ENCODE measurements at regions not wholly inside any gene's neighbourhood (a gene's known extent, or its start where the extent isn't known, plus 50 kb on each side); places are given as distances from the start of the nearest gene placed in this dataset.
"Not testable (repeated sequence)": the region's sequence is repeated elsewhere in the genome, so short reads cannot be mapped to it uniquely, and the experiment has no call there.

- no peak for DNase-seq (ENCODE audit: low read depth)
Observed at GRCh38 chr20:60760256-60761000, 491.6 kb upstream of the CDH4 start.

- DNase-seq (ENCODE audit: low read depth): no peak
Observed at GRCh38 chr20:60761056-60761455, 491.0 kb upstream of the CDH4 start.

GRCh38 chr20:60762386-60762785 is 489.7 kb upstream of the CDH4 start:
- no peak for DNase-seq (ENCODE audit: low read depth)

GRCh38 chr20:60764328-60764727 is 487.7 kb upstream of the CDH4 start:
- no peak for DNase-seq (ENCODE audit: low read depth)

- no peak for DNase-seq (ENCODE audit: low read depth)
Observed at GRCh38 chr20:60764771-60765170, 487.3 kb upstream of the CDH4 start.

GRCh38 chr20:60765821-60766403 is 486.1 kb upstream of the CDH4 start:
- no peak for DNase-seq (ENCODE audit: low read depth)

- no peak for DNase-seq (ENCODE audit: low read depth)
Observed at GRCh38 chr20:60768216-60768615, 483.8 kb upstream of the CDH4 start.

- DNase-seq (ENCODE audit: low read depth): no peak
Observed at GRCh38 chr20:60780388-60781025, 471.6 kb upstream of the CDH4 start.

GRCh38 chr20:60782959-60783625 is 469.0 kb upstream of the CDH4 start:
- no peak for DNase-seq (ENCODE audit: low read depth)

- no peak for DNase-seq (ENCODE audit: low read depth)
Observed at GRCh38 chr20:60785301-60785700, 466.8 kb upstream of the CDH4 start.

GRCh38 chr20:60785785-60786184 is 466.3 kb upstream of the CDH4 start:
- no peak for DNase-seq (ENCODE audit: low read depth)

GRCh38 chr20:60786686-60787217 is 465.3 kb upstream of the CDH4 start:
- DNase-seq (ENCODE audit: low read depth): no peak

- no peak for DNase-seq (ENCODE audit: low read depth)
Observed at GRCh38 chr20:60787276-60787675, 464.8 kb upstream of the CDH4 start.

GRCh38 chr20:60788070-60788469 is 464.0 kb upstream of the CDH4 start:
- DNase-seq (ENCODE audit: low read depth): no peak

- DNase-seq (ENCODE audit: low read depth): no peak
Observed at GRCh38 chr20:60789399-60789798, 462.7 kb upstream of the CDH4 start.

GRCh38 chr20:60790339-60790738 is 461.7 kb upstream of the CDH4 start:
- not testable (repeated sequence) for DNase-seq (ENCODE audit: low read depth)

- DNase-seq (ENCODE audit: low read depth): no peak
Observed at GRCh38 chr20:60791823-60792222, 460.2 kb upstream of the CDH4 start.

- no peak for DNase-seq (ENCODE audit: low read depth)
Observed at GRCh38 chr20:60792941-60793340, 459.1 kb upstream of the CDH4 start.

- no peak for DNase-seq (ENCODE audit: low read depth)
Observed at GRCh38 chr20:60794674-60795073, 457.4 kb upstream of the CDH4 start.

- DNase-seq (ENCODE audit: low read depth): no peak
Observed at GRCh38 chr20:60795651-60796050, 456.4 kb upstream of the CDH4 start.

GRCh38 chr20:60800185-60800584 is 451.9 kb upstream of the CDH4 start:
- no peak for DNase-seq (ENCODE audit: low read depth)

GRCh38 chr20:60802676-60803075 is 449.4 kb upstream of the CDH4 start:
- no peak for DNase-seq (ENCODE audit: low read depth)

Measured in T follicular helper cell (primary cell).